CD14-positive monocyte (primary cell): ENCODE measurements at regions not wholly inside any gene's neighbourhood (a gene's known extent, or its start where the extent isn't known, plus 50 kb on each side); places are given as distances from the start of the nearest gene placed in this dataset.

Experiments used
- DNase-seq, 3 donors: peaks; one replicate each; pipeline ENCODE4 v3.0.0-alpha.2; 2011 to 2022
- H2AFZ ChIP-seq: 2 replicates; pipeline ENCODE4 v1.6.0; 2012; ENCODE audit warnings: mild to moderate bottlenecking, low read depth, low read length, inconsistent platforms; ENCODE audit not compliant: insufficient read depth, poor library complexity, severe bottlenecking
- H3K27ac ChIP-seq, 2 donors: 1 replicate in 1 of 2; 2 replicates in 1 of 2; pipeline ENCODE4 v1.5.1; 2012 to 2013; ENCODE audit warnings: low read length in 2 of 2, control low read depth in 1 of 2, inconsistent platforms in 1 of 2, low read depth in 1 of 2, mild to moderate bottlenecking in 1 of 2
- H3K27me3 ChIP-seq, 2 donors: one replicate each; pipeline versions ENCODE4 v1.6.0 to v1.6.1; 2011 to 2013; ENCODE audit warnings: low read length in 2 of 2; ENCODE audit not compliant: control insufficient read depth in 2 of 2, insufficient read depth in 2 of 2
- H3K36me3 ChIP-seq, 2 donors: replicated peaks in 1 of 2; 1 replicate in 1 of 2; 2 replicates in 1 of 2; pipeline versions ENCODE4 v1.5.1 to v1.6.1; 2012 to 2013; ENCODE audit warnings: low read length in 2 of 2, control low read depth in 1 of 2, inconsistent platforms in 1 of 2, mild to moderate bottlenecking in 1 of 2; ENCODE audit not compliant: insufficient read depth in 2 of 2, control insufficient read depth in 1 of 2
- H3K4me1 ChIP-seq, 2 donors: 1 replicate in 1 of 2; 2 replicates in 1 of 2; pipeline versions ENCODE4 v1.5.1 to v1.6.1; 2012 to 2013; ENCODE audit warnings: low read length in 2 of 2, control low read depth in 1 of 2, inconsistent platforms in 1 of 2, mild to moderate bottlenecking in 1 of 2, moderate library complexity in 1 of 2; ENCODE audit not compliant: insufficient read depth in 2 of 2, control insufficient read depth in 1 of 2
- H3K4me2 ChIP-seq: replicated peaks from 2 replicates; pipeline ENCODE3; 2012; ENCODE audit warnings: low read length, moderate library complexity, mild to moderate bottlenecking; ENCODE audit not compliant: poor library complexity, severe bottlenecking; ENCODE audit errors: extremely low read depth
- H3K4me3 ChIP-seq, 3 experiments: fragments of 200-600 bp in 1 of 3; sonication (generic) in 1 of 3; replicated peaks in 1 of 3; 1 replicate in 2 of 3; 2 replicates in 1 of 3; pipeline ENCODE4 v1.5.1; 2011 to 2013; ENCODE audit warnings: low read length in 3 of 3, mild to moderate bottlenecking in 3 of 3, control low read depth in 2 of 3, low read depth in 2 of 3, inconsistent platforms in 1 of 3, moderate library complexity in 1 of 3
- H3K79me2 ChIP-seq: 2 replicates; pipeline ENCODE4 v1.6.0; 2012; ENCODE audit warnings: mild to moderate bottlenecking, control low read depth, inconsistent platforms, low read length, moderate library complexity; ENCODE audit not compliant: insufficient read depth
- H3K9ac ChIP-seq: 2 replicates; pipeline ENCODE4 v1.6.0; 2017; ENCODE audit warnings: low read length, mild to moderate bottlenecking; ENCODE audit not compliant: insufficient read depth, poor library complexity, severe bottlenecking
- H3K9me3 ChIP-seq, 2 donors: replicated peaks in 1 of 2; 1 replicate in 1 of 2; 2 replicates in 1 of 2; pipeline versions ENCODE4 v1.5.1 to v1.6.1; 2012 to 2013; ENCODE audit warnings: low read length in 2 of 2, control low read depth in 1 of 2; ENCODE audit not compliant: control insufficient read depth in 1 of 2, insufficient read depth in 1 of 2
- H4K20me1 ChIP-seq: 2 replicates; pipeline ENCODE4 v1.6.0; 2012; ENCODE audit warnings: mild to moderate bottlenecking, low read length, control low read depth, moderate library complexity; ENCODE audit not compliant: insufficient read depth
- H3K27ac Mint-ChIP-seq, 7 donors: one replicate each; pipeline ENCODE4 v1.8.0; 2020; ENCODE audit warnings: mild to moderate bottlenecking in 7 of 7, mixed read lengths in 7 of 7, moderate library complexity in 6 of 7, inconsistent platforms in 2 of 7
- H3K27me3 Mint-ChIP-seq, 3 donors: one replicate each; pipeline ENCODE4 v1.8.0; 2021 to 2022; ENCODE audit warnings: low read depth in 3 of 3, mild to moderate bottlenecking in 3 of 3, mixed read lengths in 3 of 3, moderate library complexity in 3 of 3, inconsistent platforms in 1 of 3
- H3K36me3 Mint-ChIP-seq, 2 donors: one replicate each; pipeline ENCODE4 v1.8.0; 2020; ENCODE audit warnings: mixed read lengths in 2 of 2, inconsistent platforms in 1 of 2, mild to moderate bottlenecking in 1 of 2
- H3K4me1 Mint-ChIP-seq: one replicate; pipeline ENCODE4 v1.8.0; 2020; ENCODE audit warnings: mild to moderate bottlenecking, mixed read lengths
- H3K4me3 Mint-ChIP-seq, 2 donors: one replicate each; pipeline ENCODE4 v1.8.0; 2020; ENCODE audit warnings: mild to moderate bottlenecking in 2 of 2, mixed read lengths in 2 of 2, moderate library complexity in 1 of 2
- H3K9me3 Mint-ChIP-seq, 7 donors: one replicate each; pipeline ENCODE4 v1.8.0; 2020 to 2022; ENCODE audit warnings: mixed read lengths in 7 of 7, mild to moderate bottlenecking in 6 of 7, moderate library complexity in 6 of 7, inconsistent platforms in 2 of 7
- CTCF ChIP-seq: fragments of 200-600 bp; IDR thresholded peaks from one replicate; pipeline ENCODE4 v1.8.0; 2022; ENCODE audit warnings: antibody characterized with exemption, mild to moderate bottlenecking
- WGBS: methylation state at CpG from one replicate; pipeline ENCODE4 v1.1.5; 2013; ENCODE audit warnings: missing lambda C conversion rate; ENCODE audit not compliant: insufficient coverage; 5-methylcytosine and 5-hydroxymethylcytosine counted together
- intact Hi-C, 2 donors: fragments of 100-400 bp; cut with micrococcal nuclease; formaldehyde crosslinking; loops; one replicate each; pipeline versions ENCODE4 v1.15.0 to v1.15.1; 2023

DNA sequence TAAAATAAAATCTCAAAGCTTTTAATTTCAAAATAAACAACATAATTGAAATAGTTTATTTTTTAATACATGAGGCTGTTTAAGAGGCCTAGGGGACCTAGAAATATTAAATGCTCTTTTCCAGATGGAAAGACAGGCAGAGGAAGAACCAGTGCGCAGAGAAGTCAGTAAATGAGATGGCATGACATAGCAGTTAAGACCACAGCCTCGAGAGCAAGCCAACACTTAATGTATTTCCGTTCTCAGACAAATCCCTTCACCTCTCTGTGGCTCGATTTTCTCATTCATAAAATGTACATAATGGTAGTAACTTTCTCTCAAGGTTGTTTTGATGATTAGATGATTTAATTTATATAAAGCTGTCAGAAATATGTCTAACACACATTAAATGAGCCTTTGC, 405.1 kb upstream of the CWC22 start:
- Histone ChIP-seq H4K20me1 (no peaks in the 10 kb centered on the region), H3K4me3 (no peak overlapping the region), H2AFZ (no peak overlapping the region), H3K79me2 (no peaks in the 10 kb centered on the region), H3K36me3 (no peaks in the 10 kb centered on the region), H3K4me1 (no peaks in the 10 kb centered on the region), H3K9me3 (no peaks in the 10 kb centered on the region), H3K27me3 (no peaks in the 10 kb centered on the region), H3K4me2 (no peak overlapping the region), H3K9ac (no peak overlapping the region), H3K27ac (no peak overlapping the region)
- no peaks in the 10 kb centered on the region for H3K36me3 Mint-ChIP-seq
- no peak overlapping the region for H3K27ac Mint-ChIP-seq
- no CpG with 5 or more reads among the region's 4 CpGs for WGBS
- DNase-seq: no peak
- peaks cover 0 to 2% (median 0%) of the 10 kb centered on the region in 7 donors for H3K9me3 Mint-ChIP-seq
- intact Hi-C loops: no loop called here
- H3K4me1 Mint-ChIP-seq: no peaks in the 10 kb centered on the region
- H3K4me3 Mint-ChIP-seq: no peak overlapping the region
- peaks cover 0 to 2% (median 1%) of the 10 kb centered on the region in 3 donors for H3K27me3 Mint-ChIP-seq
- TF ChIP-seq CTCF: no peak

DNA sequence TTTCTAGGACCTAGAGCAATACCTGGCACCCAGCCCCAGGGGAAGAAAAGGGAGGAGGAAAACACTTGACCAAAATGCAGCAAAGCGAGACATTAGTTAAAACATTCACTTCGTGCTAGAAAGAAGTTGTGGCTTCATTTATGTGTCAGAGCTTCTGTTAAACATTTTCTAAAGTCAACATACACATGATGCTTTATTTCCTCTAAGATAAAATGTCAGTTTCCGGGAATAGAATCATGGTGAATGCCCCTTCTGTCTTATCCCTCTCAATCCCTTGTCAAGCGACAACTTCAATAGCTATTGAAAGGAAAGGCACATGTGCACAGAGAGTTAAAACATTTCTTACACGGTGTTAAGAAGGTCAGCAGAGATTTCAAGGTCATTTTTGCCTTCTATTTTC, 404.6 kb upstream of the CWC22 start:
- Histone ChIP-seq H3K4me3 (no peak overlapping the region), H3K27me3 (no peaks in the 10 kb centered on the region), H3K4me2 (no peak overlapping the region), H3K9ac (no peak overlapping the region), H3K36me3 (no peaks in the 10 kb centered on the region), H3K9me3 (no peaks in the 10 kb centered on the region), H2AFZ (no peak overlapping the region), H3K79me2 (no peaks in the 10 kb centered on the region), H4K20me1 (no peaks in the 10 kb centered on the region), H3K4me1 (no peaks in the 10 kb centered on the region), H3K27ac (no peak overlapping the region)
- no peak overlapping the region for H3K4me3 Mint-ChIP-seq
- 100% methylated on average over 1 of the region's 5 CpGs for WGBS
- intact Hi-C loops: no loop called here
- TF ChIP-seq CTCF: no peak
- H3K9me3 Mint-ChIP-seq: peaks cover 0 to 2% (median 0%) of the 10 kb centered on the region in 7 donors
- peaks cover 0 to 3% (median 2%) of the 10 kb centered on the region in 3 donors for H3K27me3 Mint-ChIP-seq
- no peaks in the 10 kb centered on the region for H3K4me1 Mint-ChIP-seq
- H3K36me3 Mint-ChIP-seq: no peaks in the 10 kb centered on the region
- no peak for DNase-seq
- H3K27ac Mint-ChIP-seq: no peak overlapping the region
